ENCODE measurements at regions not wholly inside any gene's neighbourhood (a gene's known extent, or its start where the extent isn't known, plus 50 kb on each side); places are given as distances from the start of the nearest gene placed in this dataset.

GRCh38 chr4:24731448-24731847, 63.9 kb upstream of the SOD3 start:
- DNase-seq (ENCODE audit: low read depth in 2 of 2) = no peak
- Histone ChIP-seq H3K36me3 (ENCODE audit: control insufficient read depth, insufficient read depth, low read length) (no peaks in the 10 kb centered on the region), H3K9me3 (ENCODE audit: control insufficient read depth, insufficient read depth, low read depth, low read length) (no peaks in the 10 kb centered on the region), H3K27ac (ENCODE audit: insufficient read depth, low read length) (no peak overlapping the region), H3K4me1 (ENCODE audit: control insufficient read depth, extremely low read depth, insufficient read depth, low read length) (peaks cover 3% of the 10 kb centered on the region), H3K9ac (ENCODE audit: insufficient read depth, low read length) (no peak overlapping the region), H4K20me1 (ENCODE audit: control insufficient read depth, extremely low read depth, insufficient read depth, low read length) (no peaks in the 10 kb centered on the region), H3K4me2 (ENCODE audit: extremely low read depth, insufficient read depth, low read length) (no peak overlapping the region), H2AFZ (ENCODE audit: low read length) (no peak overlapping the region), H3K27me3 (ENCODE audit: control insufficient read depth, insufficient read depth, low read length) (no peaks in the 10 kb centered on the region), H3K4me3 (replicated peaks in 1 of 4; ENCODE audit: control extremely low read depth in 1 of 4, insufficient read depth in 1 of 4, low read depth in 3 of 4, low read length in 4 of 4) (no peak overlapping the region), H3K79me2 (ENCODE audit: control insufficient read depth, insufficient read depth, low read length) (no peaks in the 10 kb centered on the region)
- TF ChIP-seq CTCF (conservative IDR thresholded peaks at IDR 0.05 in 1 of 2, IDR thresholded peaks at IDR 0.05 in 1 of 2; ENCODE audit: low read depth in 1 of 2, low read length in 2 of 2) (no peak), EZH2 (IDR thresholded peaks at IDR 0.05; ENCODE audit: low read length, missing control alignments) (no peak)

GRCh38 chr4:24734511-24734910, 60.9 kb upstream of the SOD3 start:
- Histone ChIP-seq H3K4me3 (replicated peaks in 1 of 4; ENCODE audit: control extremely low read depth in 1 of 4, insufficient read depth in 1 of 4, low read depth in 3 of 4, low read length in 4 of 4) (no peak overlapping the region), H3K79me2 (ENCODE audit: control insufficient read depth, insufficient read depth, low read length) (no peaks in the 10 kb centered on the region), H3K27ac (ENCODE audit: insufficient read depth, low read length) (no peak overlapping the region), H3K4me2 (ENCODE audit: extremely low read depth, insufficient read depth, low read length) (no peak overlapping the region), H4K20me1 (ENCODE audit: control insufficient read depth, extremely low read depth, insufficient read depth, low read length) (no peaks in the 10 kb centered on the region), H3K9ac (ENCODE audit: insufficient read depth, low read length) (no peak overlapping the region), H3K4me1 (ENCODE audit: control insufficient read depth, extremely low read depth, insufficient read depth, low read length) (peaks cover 3% of the 10 kb centered on the region), H2AFZ (ENCODE audit: low read length) (no peak overlapping the region), H3K27me3 (ENCODE audit: control insufficient read depth, insufficient read depth, low read length) (no peaks in the 10 kb centered on the region), H3K36me3 (ENCODE audit: control insufficient read depth, insufficient read depth, low read length) (no peaks in the 10 kb centered on the region), H3K9me3 (ENCODE audit: control insufficient read depth, insufficient read depth, low read depth, low read length) (no peaks in the 10 kb centered on the region)
- TF ChIP-seq CTCF (conservative IDR thresholded peaks at IDR 0.05 in 1 of 2, IDR thresholded peaks at IDR 0.05 in 1 of 2; ENCODE audit: low read depth in 1 of 2, low read length in 2 of 2) = no peak
- DNase-seq (ENCODE audit: low read depth in 2 of 2) = peak; percentile 11 to 51

GRCh38 chr4:24736066-24736465, 59.3 kb upstream of the SOD3 start:
- Histone ChIP-seq H4K20me1 (ENCODE audit: control insufficient read depth, extremely low read depth, insufficient read depth, low read length) (no peaks in the 10 kb centered on the region), H3K4me1 (ENCODE audit: control insufficient read depth, extremely low read depth, insufficient read depth, low read length) (no peaks in the 10 kb centered on the region), H3K4me3 (replicated peaks in 1 of 4; ENCODE audit: control extremely low read depth in 1 of 4, insufficient read depth in 1 of 4, low read depth in 3 of 4, low read length in 4 of 4) (no peak overlapping the region), H2AFZ (ENCODE audit: low read length) (no peak overlapping the region), H3K4me2 (ENCODE audit: extremely low read depth, insufficient read depth, low read length) (no peak overlapping the region), H3K9ac (ENCODE audit: insufficient read depth, low read length) (no peak overlapping the region), H3K27ac (ENCODE audit: insufficient read depth, low read length) (no peak overlapping the region), H3K79me2 (ENCODE audit: control insufficient read depth, insufficient read depth, low read length) (no peaks in the 10 kb centered on the region), H3K9me3 (ENCODE audit: control insufficient read depth, insufficient read depth, low read depth, low read length) (no peaks in the 10 kb centered on the region), H3K27me3 (ENCODE audit: control insufficient read depth, insufficient read depth, low read length) (no peaks in the 10 kb centered on the region), H3K36me3 (ENCODE audit: control insufficient read depth, insufficient read depth, low read length) (no peaks in the 10 kb centered on the region)
- no peak for TF ChIP-seq EZH2 (IDR thresholded peaks at IDR 0.05; ENCODE audit: low read length, missing control alignments)
- TF ChIP-seq CTCF (conservative IDR thresholded peaks at IDR 0.05 in 1 of 2, IDR thresholded peaks at IDR 0.05 in 1 of 2; ENCODE audit: low read depth in 1 of 2, low read length in 2 of 2) = peak; percentile 18 to 36
- DNase-seq (ENCODE audit: low read depth in 2 of 2) = peak in 1 of 2 donors; percentile 10
